ENCODE measurements at regions not wholly inside any gene's neighbourhood (a gene's known extent, or its start where the extent isn't known, plus 50 kb on each side); places are given as distances from the start of the nearest gene placed in this dataset.

- TF ChIP-seq NFE2L1 (CRISPR knock-in tag; IDR thresholded peaks at IDR 0.05), result no peak
- no peak for TF ChIP-seq CTCF (IDR thresholded peaks at IDR 0.05)
- TF ChIP-seq E2F1 (CRISPR knock-in tag; IDR thresholded peaks at IDR 0.05), result no peak
- TF ChIP-seq, protein P1, sequence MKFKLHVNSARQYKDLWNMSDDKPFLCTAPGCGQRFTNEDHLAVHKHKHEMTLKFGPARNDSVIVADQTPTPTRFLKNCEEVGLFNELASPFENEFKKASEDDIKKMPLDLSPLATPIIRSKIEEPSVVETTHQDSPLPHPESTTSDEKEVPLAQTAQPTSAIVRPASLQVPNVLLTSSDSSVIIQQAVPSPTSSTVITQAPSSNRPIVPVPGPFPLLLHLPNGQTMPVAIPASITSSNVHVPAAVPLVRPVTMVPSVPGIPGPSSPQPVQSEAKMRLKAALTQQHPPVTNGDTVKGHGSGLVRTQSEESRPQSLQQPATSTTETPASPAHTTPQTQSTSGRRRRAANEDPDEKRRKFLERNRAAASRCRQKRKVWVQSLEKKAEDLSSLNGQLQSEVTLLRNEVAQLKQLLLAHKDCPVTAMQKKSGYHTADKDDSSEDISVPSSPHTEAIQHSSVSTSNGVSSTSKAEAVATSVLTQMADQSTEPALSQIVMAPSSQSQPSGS (CRISPR knock-in tag; IDR thresholded peaks at IDR 0.05; ENCODE audit: borderline replicate concordance, low read depth), result no peak
- no peak for TF ChIP-seq STAT6 (CRISPR knock-in tag; conservative IDR thresholded peaks at IDR 0.05; ENCODE audit: low read depth)
- TF ChIP-seq, protein P2, sequence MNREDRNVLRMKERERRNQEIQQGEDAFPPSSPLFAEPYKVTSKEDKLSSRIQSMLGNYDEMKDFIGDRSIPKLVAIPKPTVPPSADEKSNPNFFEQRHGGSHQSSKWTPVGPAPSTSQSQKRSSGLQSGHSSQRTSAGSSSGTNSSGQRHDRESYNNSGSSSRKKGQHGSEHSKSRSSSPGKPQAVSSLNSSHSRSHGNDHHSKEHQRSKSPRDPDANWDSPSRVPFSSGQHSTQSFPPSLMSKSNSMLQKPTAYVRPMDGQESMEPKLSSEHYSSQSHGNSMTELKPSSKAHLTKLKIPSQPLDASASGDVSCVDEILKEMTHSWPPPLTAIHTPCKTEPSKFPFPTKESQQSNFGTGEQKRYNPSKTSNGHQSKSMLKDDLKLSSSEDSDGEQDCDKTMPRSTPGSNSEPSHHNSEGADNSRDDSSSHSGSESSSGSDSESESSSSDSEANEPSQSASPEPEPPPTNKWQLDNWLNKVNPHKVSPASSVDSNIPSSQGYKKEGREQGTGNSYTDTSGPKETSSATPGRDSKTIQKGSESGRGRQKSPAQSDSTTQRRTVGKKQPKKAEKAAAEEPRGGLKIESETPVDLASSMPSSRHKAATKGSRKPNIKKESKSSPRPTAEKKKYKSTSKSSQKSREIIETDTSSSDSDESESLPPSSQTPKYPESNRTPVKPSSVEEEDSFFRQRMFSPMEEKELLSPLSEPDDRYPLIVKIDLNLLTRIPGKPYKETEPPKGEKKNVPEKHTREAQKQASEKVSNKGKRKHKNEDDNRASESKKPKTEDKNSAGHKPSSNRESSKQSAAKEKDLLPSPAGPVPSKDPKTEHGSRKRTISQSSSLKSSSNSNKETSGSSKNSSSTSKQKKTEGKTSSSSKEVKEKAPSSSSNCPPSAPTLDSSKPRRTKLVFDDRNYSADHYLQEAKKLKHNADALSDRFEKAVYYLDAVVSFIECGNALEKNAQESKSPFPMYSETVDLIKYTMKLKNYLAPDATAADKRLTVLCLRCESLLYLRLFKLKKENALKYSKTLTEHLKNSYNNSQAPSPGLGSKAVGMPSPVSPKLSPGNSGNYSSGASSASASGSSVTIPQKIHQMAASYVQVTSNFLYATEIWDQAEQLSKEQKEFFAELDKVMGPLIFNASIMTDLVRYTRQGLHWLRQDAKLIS (CRISPR knock-in tag; IDR thresholded peaks at IDR 0.05; ENCODE audit: borderline replicate concordance), result no peak
- no peak for TF ChIP-seq SMAD3 (CRISPR knock-in tag; IDR thresholded peaks at IDR 0.05; ENCODE audit: borderline replicate concordance)
- TF ChIP-seq FOXK1 (CRISPR knock-in tag; IDR thresholded peaks at IDR 0.05), result no peak
- TF ChIP-seq, protein P3, sequence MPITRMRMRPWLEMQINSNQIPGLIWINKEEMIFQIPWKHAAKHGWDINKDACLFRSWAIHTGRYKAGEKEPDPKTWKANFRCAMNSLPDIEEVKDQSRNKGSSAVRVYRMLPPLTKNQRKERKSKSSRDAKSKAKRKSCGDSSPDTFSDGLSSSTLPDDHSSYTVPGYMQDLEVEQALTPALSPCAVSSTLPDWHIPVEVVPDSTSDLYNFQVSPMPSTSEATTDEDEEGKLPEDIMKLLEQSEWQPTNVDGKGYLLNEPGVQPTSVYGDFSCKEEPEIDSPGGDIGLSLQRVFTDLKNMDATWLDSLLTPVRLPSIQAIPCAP (CRISPR knock-in tag; IDR thresholded peaks at IDR 0.05), result no peak
Observed at GRCh38 chr2:76274676-76275075, 564.0 kb upstream of the GCFC2 start.
